Ovary (tissue), 7 donors: ENCODE measurements at regions not wholly inside any gene's neighbourhood (a gene's known extent, or its start where the extent isn't known, plus 50 kb on each side); places are given as distances from the start of the nearest gene placed in this dataset.
"Not testable (repeated sequence)": the region's sequence is repeated elsewhere in the genome, so short reads cannot be mapped to it uniquely, and the experiment has no call there.

ENCODE experiments used
- DNase-seq, 5 donors: peaks; one replicate each; pipeline ENCODE4 v3.0.0-alpha.2; 2019 to 2020
- H3K27ac ChIP-seq, 2 donors: fragments of 200-600 bp; one replicate each; pipeline versions ENCODE4 v1.5.1 to v1.8.0; 2019 to 2022
- H3K27me3 ChIP-seq: fragments of 200-600 bp; one replicate; pipeline ENCODE4 v1.8.0; 2022
- H3K36me3 ChIP-seq: fragments of 200-600 bp; sonication (generic); one replicate; pipeline ENCODE4 v1.5.1; 2019
- H3K4me1 ChIP-seq: one replicate; pipeline ENCODE4 v1.8.1; 2013; ENCODE audit warnings: mild to moderate bottlenecking, moderate library complexity; ENCODE audit not compliant: insufficient read depth
- H3K4me3 ChIP-seq: fragments of 200-600 bp; sonication (generic); one replicate; pipeline ENCODE4 v1.5.1; 2017
- H3K9me3 ChIP-seq, 2 donors: fragments of 200-600 bp in 1 of 2; sonication (generic) in 1 of 2; one replicate each; pipeline versions ENCODE4 v1.5.1 to v1.8.1; 2013 to 2019; ENCODE audit warnings: mild to moderate bottlenecking in 1 of 2, moderate library complexity in 1 of 2
- WGBS, 3 donors: extraction: QIAGEN DNeasy Blood & Tissue Kit in 1 of 3; methylation state at CpG; one replicate each; pipeline versions ENCODE4 v1.1.5 to v1.1.7; 2013 to 2017; 5-methylcytosine and 5-hydroxymethylcytosine counted together
- intact Hi-C, 4 donors: fragments of 100-400 bp; cut with DNase I; formaldehyde crosslinking; loops; one replicate each; pipeline versions ENCODE4 v1.11.0 to v1.15.1; 2022 to 2023
- donor health status: DM: no; HTN: no; CAD: no; lungs with moderate emphysema.
- donor health status: DM: no; HTN: no; CAD: no.
- donor health status: Bipolar disorder and iron deficiency.
- donor health status: DM: no; HTN: no; CAD: no.
- donor health status: DM: yes; HTN: yes; CAD: no.

- DNase-seq, H3K27me3 ChIP-seq, H3K36me3 ChIP-seq, H3K9me3 ChIP-seq, H3K27ac ChIP-seq, H3K4me3 ChIP-seq, intact Hi-C loops, H3K4me1 ChIP-seq: not testable (repeated sequence)
- WGBS, 3 donors, result 74 to 84% (median 75%) methylated on average over 2 of the region's 3 CpGs
Measured at GRCh38 chr7:76937781-76938180, 94.4 kb downstream of the SPDYE17 start.

DNA sequence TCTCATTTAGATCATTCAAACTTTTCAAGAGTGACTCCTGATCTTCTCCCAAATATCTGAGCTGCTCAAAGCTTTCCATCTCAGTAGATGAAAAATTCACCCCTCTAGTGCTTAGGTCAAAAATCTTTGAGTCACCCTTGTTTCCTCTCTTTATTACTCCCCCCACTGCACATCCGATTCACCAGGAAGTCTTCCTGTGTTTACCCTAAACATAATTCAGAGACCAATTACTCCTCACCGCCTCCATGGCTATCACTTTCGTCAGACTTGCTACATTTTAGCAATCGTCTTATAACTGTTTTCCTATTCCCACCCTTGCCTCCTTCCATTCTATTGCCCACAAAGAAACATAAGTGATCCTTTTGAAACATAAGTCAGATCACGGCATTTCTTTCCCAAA, 94.8 kb downstream of the SPDYE17 start:
- intact Hi-C loops, result not testable (repeated sequence)
- WGBS, 3 donors, result 82 to 91% (median 87%) methylated on average over 5 of the region's 5 CpGs

DNA sequence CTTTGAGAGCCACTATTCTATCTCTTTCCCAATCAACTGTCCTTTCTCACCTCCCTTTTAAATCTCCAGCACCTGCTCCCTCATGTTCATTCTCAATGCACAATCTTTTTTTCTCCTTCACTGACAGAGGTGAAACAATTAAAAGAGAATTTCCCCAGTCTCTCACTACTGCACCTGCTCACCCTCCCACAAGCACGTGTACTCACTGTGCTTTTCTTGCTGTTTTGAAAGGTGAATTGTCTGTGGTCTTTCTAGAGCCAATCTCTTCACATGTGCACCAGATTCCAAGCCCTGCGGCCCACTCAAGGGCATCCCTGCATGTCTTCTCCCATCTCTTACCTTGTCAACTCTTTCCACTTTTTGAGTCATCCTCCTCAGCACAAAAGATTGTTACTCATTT, 95.8 kb downstream of the SPDYE17 start:
- H3K4me1 ChIP-seq, H3K27ac ChIP-seq, H3K9me3 ChIP-seq, DNase-seq, H3K36me3 ChIP-seq, intact Hi-C loops, H3K27me3 ChIP-seq, H3K4me3 ChIP-seq: not testable (repeated sequence)
- WGBS, 3 donors, result 77 to 93% (median 86%) methylated on average over 1 to 2 of the region's 2 CpGs

More for the DNA sequence above, 94.8 kb downstream of the SPDYE17 start:
- DNase-seq, H3K27me3 ChIP-seq, H3K9me3 ChIP-seq, H3K27ac ChIP-seq, H3K36me3 ChIP-seq, H3K4me1 ChIP-seq, H3K4me3 ChIP-seq: not testable (repeated sequence)

GRCh38 chr7:76934711-76935110, 97.5 kb downstream of the SPDYE17 start:
- H3K4me3 ChIP-seq, intact Hi-C loops, H3K27me3 ChIP-seq, DNase-seq, H3K4me1 ChIP-seq, H3K27ac ChIP-seq, H3K36me3 ChIP-seq, H3K9me3 ChIP-seq: not testable (repeated sequence)
- 83 to 92% (median 91%) methylated on average over 3 of the region's 3 CpGs for WGBS, 3 donors

GRCh38 chr7:76932957-76933356, 99.2 kb downstream of the SPDYE17 start:
- intact Hi-C loops, H3K4me3 ChIP-seq, H3K4me1 ChIP-seq, H3K36me3 ChIP-seq, H3K27ac ChIP-seq, H3K9me3 ChIP-seq, DNase-seq, H3K27me3 ChIP-seq: not testable (repeated sequence)
- WGBS, 3 donors, result 96 to 98% (median 96%) methylated on average over 4 of the region's 4 CpGs

GRCh38 chr7:76931441-76931840, 100.7 kb downstream of the SPDYE17 start:
- H3K27me3 ChIP-seq, intact Hi-C loops, H3K36me3 ChIP-seq, DNase-seq, H3K4me1 ChIP-seq, H3K4me3 ChIP-seq, H3K9me3 ChIP-seq, H3K27ac ChIP-seq: not testable (repeated sequence)
- WGBS, 3 donors, result 78 to 80% (median 78%) methylated on average over 3 to 4 of the region's 4 CpGs

DNA sequence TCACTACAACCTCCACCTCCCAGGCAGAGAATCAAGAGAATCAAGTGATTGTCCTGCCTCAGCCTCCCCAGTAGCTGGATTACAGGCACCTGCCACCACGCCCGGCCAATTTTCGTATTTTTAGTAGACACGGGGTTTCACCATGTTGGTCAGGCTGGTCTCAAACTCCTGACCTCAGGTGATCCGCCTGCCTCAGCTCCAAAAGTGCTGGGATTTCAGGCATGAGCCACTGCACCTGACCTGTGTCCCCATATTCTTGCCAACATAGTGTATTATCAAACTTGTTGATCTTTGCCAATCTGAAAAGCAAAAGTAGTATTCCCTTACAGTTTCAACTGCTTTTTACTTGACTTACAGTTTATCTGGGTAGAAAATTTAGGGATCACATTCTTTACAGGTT, 101.7 kb downstream of the SPDYE17 start:
- H3K4me3 ChIP-seq, H3K9me3 ChIP-seq, intact Hi-C loops, H3K27me3 ChIP-seq, H3K36me3 ChIP-seq, DNase-seq, H3K27ac ChIP-seq, H3K4me1 ChIP-seq: not testable (repeated sequence)
- WGBS, 3 donors, result 92 to 96% (median 95%) methylated on average over 5 of the region's 5 CpGs

DNA sequence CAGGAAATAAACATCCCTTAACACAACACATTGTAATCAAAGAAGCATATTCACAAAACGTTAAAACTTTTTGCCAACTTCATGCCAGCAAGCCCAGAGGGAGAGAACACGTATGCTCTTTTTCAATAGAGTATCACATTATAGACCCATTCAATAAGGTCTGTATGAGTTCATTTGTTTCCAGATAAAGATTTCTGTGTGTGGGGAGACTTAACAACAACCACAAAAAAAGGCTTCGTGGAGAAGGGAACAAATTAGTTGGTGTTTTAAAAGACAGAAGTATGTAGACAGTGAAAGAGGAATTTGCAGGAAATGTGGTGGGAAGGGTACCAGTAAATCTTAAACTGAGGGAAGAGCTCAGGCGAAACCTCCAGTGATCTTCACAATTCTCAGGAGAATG, 103.4 kb downstream of the SPDYE17 start:
- H3K27ac ChIP-seq, H3K4me3 ChIP-seq, H3K27me3 ChIP-seq, H3K4me1 ChIP-seq, H3K36me3 ChIP-seq, DNase-seq, H3K9me3 ChIP-seq, intact Hi-C loops: not testable (repeated sequence)
- 33 to 40% (median 36%) methylated on average over 4 of the region's 4 CpGs for WGBS, 3 donors

DNA sequence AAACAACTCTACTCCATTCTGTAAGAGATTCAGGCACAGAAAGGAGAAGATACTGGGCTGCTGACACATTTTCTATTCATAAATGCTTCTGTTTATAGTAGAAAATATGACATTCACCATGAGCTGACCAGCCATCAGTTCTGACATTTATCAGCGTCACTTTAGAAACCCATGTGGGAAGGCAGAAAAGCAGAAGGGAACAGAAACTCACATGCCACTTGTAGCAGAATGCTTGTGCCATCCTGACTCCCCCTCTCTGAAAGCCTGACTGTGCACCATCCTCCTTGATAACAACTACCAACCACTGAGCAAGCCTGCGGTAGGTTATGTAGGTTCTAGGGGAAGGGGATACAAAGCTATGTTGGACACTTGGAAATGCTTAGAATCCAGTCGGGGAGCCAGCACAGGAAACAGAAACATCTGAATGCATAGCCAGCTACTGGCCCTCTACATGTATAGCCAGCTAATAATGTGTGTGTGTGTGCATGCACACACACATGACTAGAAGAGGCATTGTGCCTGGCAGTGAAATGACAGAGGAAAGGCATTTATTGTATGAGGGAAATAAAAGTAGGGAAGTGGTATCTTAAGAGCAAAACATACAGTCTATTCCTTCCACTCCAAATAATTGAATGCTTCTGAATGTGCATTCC, 104.3 kb downstream of the SPDYE17 start:
- DNase-seq, H3K27me3 ChIP-seq, H3K27ac ChIP-seq, H3K36me3 ChIP-seq, H3K9me3 ChIP-seq, H3K4me3 ChIP-seq, H3K4me1 ChIP-seq, intact Hi-C loops: not testable (repeated sequence)
- WGBS, 3 donors, result 75 to 85% (median 81%) methylated on average over 3 of the region's 3 CpGs

GRCh38 chr7:76926416-76926815, 105.7 kb downstream of the SPDYE17 start:
- H3K27me3 ChIP-seq, H3K27ac ChIP-seq, H3K4me3 ChIP-seq, H3K9me3 ChIP-seq, intact Hi-C loops, H3K36me3 ChIP-seq, H3K4me1 ChIP-seq, DNase-seq: not testable (repeated sequence)

DNA sequence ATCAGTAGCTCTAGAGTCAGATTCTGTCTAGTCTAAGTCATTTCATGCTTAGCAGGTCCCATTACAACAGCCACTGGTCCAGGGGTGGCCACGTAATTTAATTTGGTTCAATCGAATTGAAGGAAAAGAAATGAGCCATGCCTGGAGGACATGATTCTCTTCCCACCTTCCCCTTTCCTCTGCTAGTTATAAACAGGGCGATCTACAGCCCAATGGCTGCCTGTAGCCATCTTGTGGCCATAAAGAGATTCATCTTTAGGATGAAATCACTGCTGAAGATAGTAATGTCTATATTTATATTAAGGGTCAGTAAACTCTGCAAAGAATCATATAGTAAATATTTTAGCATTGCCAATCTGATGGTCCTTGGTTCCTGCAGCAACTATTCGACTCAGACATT, 107.4 kb downstream of the SPDYE17 start:
- 70 to 89% (median 74%) methylated on average over 4 of the region's 4 CpGs for WGBS, 3 donors
- H3K4me1 ChIP-seq, DNase-seq, H3K9me3 ChIP-seq, H3K27ac ChIP-seq, intact Hi-C loops, H3K4me3 ChIP-seq, H3K36me3 ChIP-seq, H3K27me3 ChIP-seq: not testable (repeated sequence)

- H3K4me3 ChIP-seq, DNase-seq, H3K9me3 ChIP-seq, H3K27me3 ChIP-seq, intact Hi-C loops, H3K36me3 ChIP-seq, H3K4me1 ChIP-seq, H3K27ac ChIP-seq: not testable (repeated sequence)
- WGBS, 3 donors, result 38 to 60% (median 48%) methylated on average over 2 of the region's 2 CpGs
Measured at GRCh38 chr7:76918619-76919018, 113.5 kb downstream of the SPDYE17 start.

DNA sequence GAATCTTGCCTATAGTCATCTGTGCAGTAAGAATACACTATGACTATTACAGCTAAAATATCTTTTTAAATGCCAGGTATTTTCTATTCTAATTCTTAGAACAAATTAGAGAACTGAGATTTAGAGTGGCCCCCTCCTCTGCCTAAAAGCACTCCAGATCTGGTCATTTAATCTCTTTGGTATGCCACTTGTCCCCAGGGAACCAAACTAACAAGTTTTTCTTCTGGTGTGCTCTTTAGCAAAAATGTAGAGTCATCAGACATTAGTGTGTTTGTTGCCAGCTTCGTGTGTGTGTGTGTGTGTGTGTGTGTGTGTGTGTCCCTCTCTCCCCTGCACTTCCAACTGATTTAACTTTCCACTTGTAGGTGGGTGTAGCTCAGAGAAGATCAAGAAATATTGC, 117.8 kb downstream of the SPDYE17 start:
- DNase-seq, H3K4me1 ChIP-seq, H3K36me3 ChIP-seq, H3K9me3 ChIP-seq, H3K27me3 ChIP-seq, H3K27ac ChIP-seq, H3K4me3 ChIP-seq, intact Hi-C loops: not testable (repeated sequence)
- WGBS, 3 donors, result 15 to 45% methylated on average over 1 of the region's 1 CpG; no CpG with 5 or more reads in 1 of the 3 donors
